ENCODE measurements at regions not wholly inside any gene's neighbourhood (a gene's known extent, or its start where the extent isn't known, plus 50 kb on each side); places are given as distances from the start of the nearest gene placed in this dataset.

DNA sequence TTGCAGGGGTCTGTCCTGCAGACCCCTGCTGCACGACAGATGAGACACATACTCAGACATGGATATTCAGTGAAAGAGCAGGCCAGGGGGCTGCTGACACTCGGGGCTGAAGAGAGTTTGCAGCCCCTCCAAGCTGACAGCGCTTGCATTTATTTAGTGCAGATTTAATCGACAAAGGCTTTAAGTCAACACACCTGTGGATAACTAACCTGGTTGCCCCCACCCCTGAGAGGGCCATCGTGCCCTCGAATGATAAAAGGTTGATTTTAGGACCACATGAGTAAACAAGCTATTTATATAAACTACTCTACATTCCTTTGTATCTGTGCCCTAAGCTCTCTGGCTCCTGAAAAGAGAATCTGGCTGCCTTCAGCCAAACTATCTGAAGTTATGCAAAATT lies 708.2 kb upstream of the LRRN3 start:
- no peak for TF ChIP-seq EZH2 (IDR thresholded peaks at IDR 0.05; ENCODE audit: borderline replicate concordance, low read length)
- TF ChIP-seq, protein P1, sequence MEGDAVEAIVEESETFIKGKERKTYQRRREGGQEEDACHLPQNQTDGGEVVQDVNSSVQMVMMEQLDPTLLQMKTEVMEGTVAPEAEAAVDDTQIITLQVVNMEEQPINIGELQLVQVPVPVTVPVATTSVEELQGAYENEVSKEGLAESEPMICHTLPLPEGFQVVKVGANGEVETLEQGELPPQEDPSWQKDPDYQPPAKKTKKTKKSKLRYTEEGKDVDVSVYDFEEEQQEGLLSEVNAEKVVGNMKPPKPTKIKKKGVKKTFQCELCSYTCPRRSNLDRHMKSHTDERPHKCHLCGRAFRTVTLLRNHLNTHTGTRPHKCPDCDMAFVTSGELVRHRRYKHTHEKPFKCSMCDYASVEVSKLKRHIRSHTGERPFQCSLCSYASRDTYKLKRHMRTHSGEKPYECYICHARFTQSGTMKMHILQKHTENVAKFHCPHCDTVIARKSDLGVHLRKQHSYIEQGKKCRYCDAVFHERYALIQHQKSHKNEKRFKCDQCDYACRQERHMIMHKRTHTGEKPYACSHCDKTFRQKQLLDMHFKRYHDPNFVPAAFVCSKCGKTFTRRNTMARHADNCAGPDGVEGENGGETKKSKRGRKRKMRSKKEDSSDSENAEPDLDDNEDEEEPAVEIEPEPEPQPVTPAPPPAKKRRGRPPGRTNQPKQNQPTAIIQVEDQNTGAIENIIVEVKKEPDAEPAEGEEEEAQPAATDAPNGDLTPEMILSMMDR (IDR thresholded peaks at IDR 0.05; ENCODE audit: low read length) = no peak
